Fibroblast of mammary gland (primary cell): ENCODE measurements at regions not wholly inside any gene's neighbourhood (a gene's known extent, or its start where the extent isn't known, plus 50 kb on each side); places are given as distances from the start of the nearest gene placed in this dataset.
A peak's percentile ranks its signal among the peaks of the same experiment; 100 is the strongest.

ENCODE experiments used
- DNase-seq: peaks from one replicate; pipeline ENCODE4 v3.0.0-alpha.2; 2010; ENCODE audit warnings: low read depth
- H3K4me3 ChIP-seq: 2 replicates; pipeline ENCODE4 v1.5.1; 2011; ENCODE audit warnings: low read depth, mild to moderate bottlenecking, low read length, moderate library complexity; ENCODE audit not compliant: control insufficient read depth
- CTCF ChIP-seq: conservative IDR thresholded peaks from 2 replicates; pipeline ENCODE4 v1.5.1; 2011; ENCODE audit warnings: low read depth, low read length, inconsistent platforms; ENCODE audit not compliant: control insufficient read depth, insufficient read depth

- TF ChIP-seq CTCF = no peak
- DNase-seq = no peak
- no peak overlapping the region for H3K4me3 ChIP-seq
Observed at GRCh38 chr18:29009250-29009803, 832.4 kb upstream of the CDH2 start.

- no peak for TF ChIP-seq CTCF
- no peak for DNase-seq
Observed at GRCh38 chr18:29008809-29009208, 831.9 kb upstream of the CDH2 start.

GRCh38 chr18:29007986-29008654 is 831.2 kb upstream of the CDH2 start:
- TF ChIP-seq CTCF = no peak
- no peak overlapping the region for H3K4me3 ChIP-seq
- no peak for DNase-seq

More at GRCh38 chr18:29008809-29009208, 831.9 kb upstream of the CDH2 start:
- H3K4me3 ChIP-seq = no peak overlapping the region

DNA sequence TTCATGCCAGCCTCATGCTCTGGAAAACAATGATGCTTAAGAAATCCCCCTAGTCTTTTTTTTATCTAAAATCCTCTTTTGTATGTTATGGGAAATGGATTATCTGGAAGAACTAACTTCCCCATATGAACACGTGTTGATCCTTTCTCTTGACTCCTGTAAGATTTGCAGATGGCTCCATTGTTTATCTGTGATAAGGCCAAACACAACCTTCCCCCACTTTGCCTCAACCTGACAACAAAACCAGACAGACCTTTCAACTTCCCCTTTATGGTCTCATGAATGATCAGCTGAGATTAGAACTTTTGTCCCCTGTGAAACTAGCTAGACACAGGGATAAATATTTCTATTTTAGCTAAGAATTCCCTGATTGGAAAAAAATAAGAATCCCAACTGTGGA is 828.0 kb upstream of the CDH2 start:
- DNase-seq = no peak
- H3K4me3 ChIP-seq = no peak overlapping the region
- TF ChIP-seq CTCF = no peak

DNA sequence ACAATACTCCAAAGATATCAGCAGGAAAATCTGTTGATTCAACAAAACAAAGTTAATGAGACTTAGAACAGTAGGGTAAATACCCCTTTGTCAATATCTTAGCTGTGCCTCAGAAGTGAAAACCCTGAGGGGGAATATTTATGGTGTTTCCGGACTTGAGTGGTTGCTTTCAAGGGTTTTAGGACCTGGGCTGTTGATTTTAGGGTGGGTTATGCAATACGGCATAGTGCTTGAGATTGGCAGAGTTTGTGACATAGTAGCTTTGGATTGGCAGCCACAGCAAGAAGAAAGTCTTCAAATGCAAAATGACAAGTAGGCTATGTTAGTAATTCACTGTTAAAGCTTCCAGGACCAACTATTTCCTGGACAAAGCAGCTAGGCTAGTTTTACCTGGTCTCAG is 826.3 kb upstream of the CDH2 start:
- H3K4me3 ChIP-seq = no peak overlapping the region

DNA sequence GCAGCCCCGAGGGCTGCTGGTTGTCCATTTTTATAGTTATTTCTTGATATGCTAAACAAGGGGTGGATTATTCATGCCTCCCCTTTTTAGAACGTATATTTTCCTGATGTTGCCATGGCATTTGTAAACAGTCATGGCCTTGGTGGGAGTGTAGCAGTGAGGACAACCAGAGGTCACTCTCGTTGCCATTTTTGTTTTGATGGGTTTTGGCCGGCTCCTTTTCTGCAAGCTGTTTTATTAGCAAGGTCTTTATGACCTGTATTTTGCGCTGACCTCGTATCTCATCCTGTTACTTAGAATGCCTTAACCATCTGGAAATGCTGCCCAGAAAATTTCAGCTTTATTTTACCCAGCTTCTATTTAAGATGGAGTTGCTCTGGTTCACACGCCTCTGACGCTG is 825.8 kb upstream of the CDH2 start:
- DNase-seq = no peak
- no peak for TF ChIP-seq CTCF
- no peak overlapping the region for H3K4me3 ChIP-seq

More for the DNA sequence above, 826.3 kb upstream of the CDH2 start:
- DNase-seq = no peak
- TF ChIP-seq CTCF = no peak

DNA sequence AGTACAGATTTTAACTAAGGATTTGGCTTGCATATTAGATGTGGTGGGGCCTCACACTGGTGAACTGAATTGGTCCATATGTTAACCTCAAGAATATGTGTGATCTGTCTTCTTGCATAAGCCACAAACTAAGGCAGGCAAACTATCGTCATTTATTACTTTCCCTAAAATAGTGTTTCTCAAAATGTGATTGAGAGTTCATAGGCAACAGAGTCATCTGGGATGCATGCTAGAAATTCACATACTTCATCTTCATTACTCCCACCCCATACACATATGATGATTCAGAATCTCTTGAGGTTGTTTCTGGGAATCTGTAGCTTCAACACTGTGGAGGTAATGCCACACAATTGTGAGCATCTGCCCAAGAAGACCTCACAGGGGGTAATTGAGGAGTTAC is 822.8 kb upstream of the CDH2 start:
- no peak for TF ChIP-seq CTCF
- DNase-seq = peak; percentile 28
- no peak overlapping the region for H3K4me3 ChIP-seq
